Neural cell (in vitro differentiated cells): ENCODE measurements at regions not wholly inside any gene's neighbourhood (a gene's known extent, or its start where the extent isn't known, plus 50 kb on each side); places are given as distances from the start of the nearest gene placed in this dataset.

Experiments used
- H2AFZ ChIP-seq: fragments of 200-600, 300-800 bp; sonication (generic), shearing (Covaris generic); 2 replicates; pipeline ENCODE4 v1.6.0; 2014; ENCODE audit warnings: low read depth, mild to moderate bottlenecking, antibody characterized with exemption, low read length, moderate library complexity
- H3F3A ChIP-seq: fragments of 200-600 bp; shearing (Covaris generic); 2 replicates; pipeline ENCODE4 v1.6.1; 2016; ENCODE audit warnings: mild to moderate bottlenecking, moderate library complexity, mixed read lengths, antibody characterized with exemption, low read length; ENCODE audit not compliant: insufficient read depth, poor library complexity, severe bottlenecking
- H3K27ac ChIP-seq: fragments of 200-600, 300-800 bp; sonication (generic), shearing (Covaris generic); 2 replicates; pipeline ENCODE4 v1.5.1; 2014; ENCODE audit warnings: mild to moderate bottlenecking, low read length, moderate library complexity
- H3K27me3 ChIP-seq: fragments of 300-800, 200-600 bp; sonication (generic), shearing (Covaris generic); 2 replicates; pipeline ENCODE4 v1.6.0; 2014; ENCODE audit warnings: mild to moderate bottlenecking, low read depth, low read length, moderate library complexity; ENCODE audit not compliant: insufficient read depth
- H3K36me3 ChIP-seq: fragments of 300-800, 200-600 bp; sonication (generic), shearing (Covaris generic); 2 replicates; pipeline ENCODE4 v1.5.1; 2014; ENCODE audit warnings: mild to moderate bottlenecking, antibody characterized with exemption, low read length, moderate library complexity; ENCODE audit not compliant: insufficient read depth
- H3K4me2 ChIP-seq: fragments of 300-800, 200-600 bp; sonication (generic), shearing (Covaris generic); 2 replicates; pipeline ENCODE4 v1.6.0; 2014; ENCODE audit warnings: mild to moderate bottlenecking, low read length
- H3K4me3 ChIP-seq: fragments of 300-800, 200-600 bp; sonication (generic), shearing (Covaris generic); 2 replicates; pipeline ENCODE4 v1.5.1; 2014; ENCODE audit warnings: mild to moderate bottlenecking, low read length, moderate library complexity
- H3K79me2 ChIP-seq: fragments of 200-600 bp; shearing (Covaris generic); replicated peaks from 2 replicates; pipeline ENCODE4 v1.6.0; 2014; ENCODE audit warnings: mild to moderate bottlenecking, low read length, moderate library complexity; ENCODE audit not compliant: insufficient read depth
- H3K9ac ChIP-seq: fragments of 300-800, 200-600 bp; sonication (generic), shearing (Covaris generic); 2 replicates; pipeline ENCODE4 v1.6.1; 2016; ENCODE audit warnings: mild to moderate bottlenecking, low read length, mixed read lengths
- H3K9me2 ChIP-seq: fragments of 200-600 bp; shearing (Covaris generic); 2 replicates; pipeline ENCODE4 v1.6.1; 2016; ENCODE audit warnings: mild to moderate bottlenecking, low read length, mixed read lengths; ENCODE audit not compliant: insufficient read depth
- H3K9me3 ChIP-seq: fragments of 200-600, 300-800 bp; sonication (generic), shearing (Covaris generic); 2 replicates; pipeline ENCODE4 v1.6.1; 2016; ENCODE audit warnings: mild to moderate bottlenecking, mixed run types, low read length, moderate library complexity, mixed read lengths
- H4K20me1 ChIP-seq: fragments of 200-600 bp; shearing (Covaris generic); 2 replicates; pipeline ENCODE4 v1.6.1; 2016; ENCODE audit warnings: mild to moderate bottlenecking, mixed run types; ENCODE audit not compliant: insufficient read depth
- CTCF ChIP-seq: fragments of 450-650 bp; IDR thresholded peaks from 2 replicates; pipeline ENCODE4 v1.5.1; 2014; ENCODE audit warnings: antibody characterized with exemption, mild to moderate bottlenecking, moderate library complexity; ENCODE audit not compliant: poor library complexity, severe bottlenecking
- EP300 ChIP-seq: fragments of 450-650 bp; conservative IDR thresholded peaks from 2 replicates; pipeline ENCODE4 v1.6.1; 2014; ENCODE audit warnings: antibody characterized with exemption, mild to moderate bottlenecking, moderate library complexity; ENCODE audit not compliant: poor library complexity, severe bottlenecking
- EZH2 ChIP-seq: fragments of 200-600, 300-800 bp; shearing (Covaris generic), sonication (generic); IDR thresholded peaks from 2 replicates; pipeline ENCODE4 v1.6.1; 2014; ENCODE audit warnings: antibody characterized with exemption, low read length, borderline replicate concordance, mild to moderate bottlenecking; ENCODE audit not compliant: insufficient read depth, poor library complexity, severe bottlenecking
- MXI1 ChIP-seq: fragments of 450-650 bp; conservative IDR thresholded peaks from 2 replicates; pipeline ENCODE4 v1.6.1; 2014; ENCODE audit warnings: antibody characterized with exemption, mild to moderate bottlenecking; ENCODE audit not compliant: poor library complexity, severe bottlenecking
- POLR2AphosphoS5 ChIP-seq: IDR thresholded peaks from 2 replicates; pipeline ENCODE4 v1.6.1; 2012
- RAD21 ChIP-seq: fragments of 450-650 bp; conservative IDR thresholded peaks from 2 replicates; pipeline ENCODE4 v1.6.1; 2014; ENCODE audit warnings: antibody characterized with exemption, mild to moderate bottlenecking, moderate library complexity
- REST ChIP-seq: IDR thresholded peaks from 2 replicates; pipeline ENCODE4 v1.6.1; 2012; ENCODE audit warnings: borderline replicate concordance
- SMC3 ChIP-seq: fragments of 450-650 bp; conservative IDR thresholded peaks from 2 replicates; pipeline ENCODE4 v1.6.1; 2014; ENCODE audit warnings: antibody characterized with exemption, mild to moderate bottlenecking, moderate library complexity; ENCODE audit not compliant: poor library complexity
- TAF1 ChIP-seq: IDR thresholded peaks from 2 replicates; pipeline ENCODE4 v1.6.1; 2012; ENCODE audit warnings: low read depth

GRCh38 chr10:14439451-14440259 lies 108.9 kb upstream of the FRMD4A start:
- H3K4me3 ChIP-seq: no peak overlapping the region
- no peak overlapping the region for H3K4me2 ChIP-seq
- no peaks in the 10 kb centered on the region for H4K20me1 ChIP-seq
- H3K79me2 ChIP-seq: no peaks in the 10 kb centered on the region
- no peak overlapping the region for H2AFZ ChIP-seq
- H3F3A ChIP-seq: no peaks in the 10 kb centered on the region
- TF ChIP-seq SMC3 (no peak), CTCF (no peak), RAD21 (no peak), MXI1 (no peak), EP300 (no peak), EZH2 (no peak), POLR2AphosphoS5 (no peak), REST (no peak), TAF1 (no peak)
- no peaks in the 10 kb centered on the region for H3K9me2 ChIP-seq
- no peaks in the 10 kb centered on the region for H3K27me3 ChIP-seq
- H3K27ac ChIP-seq: no peak overlapping the region
- no peaks in the 10 kb centered on the region for H3K9me3 ChIP-seq
- no peak overlapping the region for H3K9ac ChIP-seq
- H3K36me3 ChIP-seq: no peaks in the 10 kb centered on the region

- Histone ChIP-seq H3K9me3 (no peaks in the 10 kb centered on the region), H3K27me3 (no peaks in the 10 kb centered on the region), H3K4me3 (no peak overlapping the region), H3K9ac (no peak overlapping the region), H3K36me3 (no peaks in the 10 kb centered on the region), H3K4me2 (no peak overlapping the region), H3K27ac (no peak overlapping the region), H3K79me2 (no peaks in the 10 kb centered on the region), H2AFZ (no peak overlapping the region), H4K20me1 (no peaks in the 10 kb centered on the region), H3K9me2 (no peaks in the 10 kb centered on the region), H3F3A (no peaks in the 10 kb centered on the region)
- no peak for TF ChIP-seq RAD21
Observed at GRCh38 chr10:14438576-14438975, 107.9 kb upstream of the FRMD4A start.
